ENCODE measurements at regions not wholly inside any gene's neighbourhood (a gene's known extent, or its start where the extent isn't known, plus 50 kb on each side); places are given as distances from the start of the nearest gene placed in this dataset.
"Not testable (repeated sequence)": the region's sequence is repeated elsewhere in the genome, so short reads cannot be mapped to it uniquely, and the experiment has no call there.

- no peak for DNase-seq
Observed at GRCh38 chr9:82761027-82761426, 301.9 kb downstream of the RASEF start.

GRCh38 chr9:82761956-82762355 is 301.0 kb downstream of the RASEF start:
- DNase-seq = no peak

- no peak for DNase-seq
Observed at GRCh38 chr9:82763656-82764055, 299.3 kb downstream of the RASEF start.

- DNase-seq = no peak
Observed at GRCh38 chr9:82764061-82764668, 298.8 kb downstream of the RASEF start.

GRCh38 chr9:82774707-82775231 is 288.2 kb downstream of the RASEF start:
- DNase-seq = not testable (repeated sequence)

- DNase-seq = no peak
Observed at GRCh38 chr9:82776508-82776907, 286.4 kb downstream of the RASEF start.

- no peak for DNase-seq
Observed at GRCh38 chr9:82777366-82777765, 285.6 kb downstream of the RASEF start.

GRCh38 chr9:82778923-82779322 is 284.0 kb downstream of the RASEF start:
- not testable (repeated sequence) for DNase-seq

GRCh38 chr9:82780017-82780416 is 282.9 kb downstream of the RASEF start:
- DNase-seq = no peak

GRCh38 chr9:82781921-82782392 is 281.0 kb downstream of the RASEF start:
- no peak for DNase-seq

GRCh38 chr9:82783045-82783444 is 279.9 kb downstream of the RASEF start:
- DNase-seq = no peak

- no peak for DNase-seq
Observed at GRCh38 chr9:82784589-82784988, 278.4 kb downstream of the RASEF start.

GRCh38 chr9:82789155-82789824 is 273.7 kb downstream of the RASEF start:
- DNase-seq = no peak

GRCh38 chr9:82790875-82791274 is 272.1 kb downstream of the RASEF start:
- no peak for DNase-seq

- DNase-seq = no peak
Observed at GRCh38 chr9:82791692-82792091, 271.2 kb downstream of the RASEF start.

GRCh38 chr9:82797534-82797933 is 265.4 kb downstream of the RASEF start:
- DNase-seq = peak; percentile 16

GRCh38 chr9:82799286-82799685 is 263.7 kb downstream of the RASEF start:
- DNase-seq = no peak

GRCh38 chr9:82805027-82805426 is 257.9 kb downstream of the RASEF start:
- no peak for DNase-seq

- DNase-seq = no peak
Observed at GRCh38 chr9:82808478-82808877, 254.5 kb downstream of the RASEF start.

GRCh38 chr9:82810915-82811314 is 252.0 kb downstream of the RASEF start:
- DNase-seq = no peak

- no peak for DNase-seq
Observed at GRCh38 chr9:82819260-82819659, 243.7 kb downstream of the RASEF start.

GRCh38 chr9:82820186-82820585 is 242.8 kb downstream of the RASEF start:
- DNase-seq = no peak

- no peak for DNase-seq
Observed at GRCh38 chr9:82829818-82830217, 233.1 kb downstream of the RASEF start.

GRCh38 chr9:82865524-82865923 is 197.4 kb downstream of the RASEF start:
- no peak for DNase-seq
